Stimulated activated CD8-positive, alpha-beta memory T cell treated with anti-CD3 and anti-CD28 coated beads, Interleukin-2, amount 100 ng/mL, for 1 hour (primary cell): ENCODE measurements at regions not wholly inside any gene's neighbourhood (a gene's known extent, or its start where the extent isn't known, plus 50 kb on each side); places are given as distances from the start of the nearest gene placed in this dataset.
"Not testable (repeated sequence)": the region's sequence is repeated elsewhere in the genome, so short reads cannot be mapped to it uniquely, and the experiment has no call there.

Experiments used
- DNase-seq, 2 donors: peaks; one replicate each; pipeline ENCODE4 v3.0.0-alpha.2; 2020; ENCODE audit warnings: low read depth in 2 of 2

- peak; percentile 1 to 15 for DNase-seq
Measured at GRCh38 chr7:80018941-80019808, 115.5 kb upstream of the GNAI1 start.

GRCh38 chr7:80017101-80017698 is 117.4 kb upstream of the GNAI1 start:
- DNase-seq: no peak

DNA sequence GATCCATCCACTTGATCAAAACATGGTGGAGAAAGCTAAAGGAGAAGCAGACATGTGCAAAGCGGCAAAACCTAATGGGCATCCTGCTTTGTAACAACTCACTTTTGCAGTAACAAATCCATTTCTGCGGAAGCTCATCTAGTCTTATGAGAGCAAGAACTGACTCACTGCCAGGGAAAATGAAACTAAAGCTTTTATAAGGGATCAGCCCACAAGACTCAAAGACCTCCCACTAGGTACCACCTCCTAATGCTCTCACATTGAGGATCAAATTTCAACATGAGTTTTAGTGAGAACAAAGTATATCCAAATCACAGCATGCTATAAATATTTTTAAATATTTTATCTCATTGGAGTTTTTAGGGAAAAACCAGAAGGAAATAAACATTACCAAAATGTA is 120.1 kb upstream of the GNAI1 start:
- no peak for DNase-seq

DNA sequence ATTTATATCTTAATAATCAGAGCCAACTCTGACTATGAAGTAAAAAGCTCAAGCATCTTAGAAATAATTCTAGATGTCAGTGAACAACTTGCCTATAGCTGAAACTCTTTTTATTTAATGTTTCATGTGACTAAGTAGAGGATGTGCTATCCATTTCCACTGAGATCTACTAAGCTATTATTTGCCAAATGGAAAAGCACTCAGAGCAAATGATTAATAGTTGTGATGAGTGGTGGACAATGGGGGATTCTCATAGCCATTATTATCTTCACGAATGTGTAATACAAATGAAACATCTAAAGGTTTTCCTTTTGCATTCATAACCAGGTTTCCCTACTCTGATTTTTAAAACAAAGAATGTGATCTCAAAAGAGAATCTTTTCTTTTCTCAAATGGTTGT is 126.6 kb upstream of the GNAI1 start:
- no peak for DNase-seq

DNA sequence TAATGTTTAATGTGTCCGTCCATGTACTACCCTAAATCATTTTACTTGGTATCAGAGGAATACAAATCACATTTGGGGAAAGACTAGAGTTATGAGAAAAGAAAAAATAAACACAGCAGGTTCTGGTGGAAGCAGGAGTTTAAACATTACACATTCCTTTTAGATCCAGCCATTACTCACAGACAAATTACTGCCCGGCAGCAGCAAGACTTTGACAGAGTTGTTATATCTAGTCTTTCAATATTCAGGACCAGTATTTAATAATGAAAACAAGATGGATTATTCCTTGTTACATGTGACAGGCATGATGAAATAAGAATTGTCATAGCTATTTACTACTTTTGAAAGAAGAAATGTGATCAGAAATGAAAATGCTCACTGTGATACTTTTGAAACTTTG is 131.8 kb upstream of the GNAI1 start:
- DNase-seq: no peak

DNA sequence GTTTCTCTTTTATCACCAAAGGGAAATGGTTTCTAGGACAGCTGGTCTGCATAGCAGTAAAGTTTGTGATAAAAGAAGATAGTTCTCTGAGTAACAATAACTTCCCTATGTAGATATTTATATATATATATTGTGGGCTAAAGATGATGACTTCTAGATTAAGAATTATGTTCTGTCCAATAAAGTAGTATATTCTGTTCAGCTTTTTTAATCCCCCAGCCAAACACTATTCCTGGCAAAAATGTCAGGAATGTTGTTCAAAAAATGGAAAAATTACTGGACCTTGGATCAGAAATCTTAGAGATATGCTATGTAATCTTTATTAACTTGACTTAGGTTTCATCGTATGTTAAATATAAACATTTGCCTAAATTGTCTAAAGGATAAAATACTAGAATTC is 136.3 kb upstream of the GNAI1 start:
- no peak for DNase-seq

DNA sequence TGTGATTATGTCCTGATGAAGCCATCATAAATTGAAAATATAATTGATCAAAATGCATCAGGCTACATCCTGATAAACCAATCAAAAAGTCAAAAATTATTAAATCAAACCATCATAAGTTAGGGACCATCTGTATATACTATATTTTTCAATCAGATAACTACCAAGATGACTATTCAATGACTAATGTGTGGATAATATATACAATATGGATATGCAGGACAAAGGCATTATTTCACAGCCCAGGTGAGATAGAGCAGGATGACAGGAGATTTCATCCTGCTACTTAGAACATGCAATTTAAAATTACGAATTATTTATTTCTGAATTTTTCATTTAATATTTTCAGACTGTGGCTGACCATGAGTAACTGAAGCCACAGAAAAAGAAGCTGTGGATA is 137.3 kb upstream of the GNAI1 start:
- no peak for DNase-seq

- DNase-seq: not testable (repeated sequence)
Measured at GRCh38 chr7:79995741-79996140, 138.9 kb upstream of the GNAI1 start.

DNA sequence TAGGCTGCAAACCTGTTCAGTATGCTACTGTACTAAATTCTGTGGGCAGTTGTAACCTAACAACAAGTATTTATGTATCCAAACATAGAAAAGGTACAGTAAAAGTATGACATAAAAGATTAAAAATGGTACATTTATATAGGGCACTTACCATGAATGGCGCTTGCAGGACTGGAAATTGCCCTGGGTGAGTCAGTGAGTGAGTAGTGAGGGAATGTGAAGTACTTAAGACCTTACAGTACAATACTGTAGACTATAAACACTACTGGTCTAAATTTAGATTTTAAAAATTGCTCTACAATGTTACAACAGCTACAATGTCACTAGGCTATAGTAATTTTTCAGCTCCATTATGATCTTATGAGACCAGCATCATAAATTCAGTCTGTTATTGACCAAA is 146.0 kb upstream of the GNAI1 start:
- no peak for DNase-seq

DNA sequence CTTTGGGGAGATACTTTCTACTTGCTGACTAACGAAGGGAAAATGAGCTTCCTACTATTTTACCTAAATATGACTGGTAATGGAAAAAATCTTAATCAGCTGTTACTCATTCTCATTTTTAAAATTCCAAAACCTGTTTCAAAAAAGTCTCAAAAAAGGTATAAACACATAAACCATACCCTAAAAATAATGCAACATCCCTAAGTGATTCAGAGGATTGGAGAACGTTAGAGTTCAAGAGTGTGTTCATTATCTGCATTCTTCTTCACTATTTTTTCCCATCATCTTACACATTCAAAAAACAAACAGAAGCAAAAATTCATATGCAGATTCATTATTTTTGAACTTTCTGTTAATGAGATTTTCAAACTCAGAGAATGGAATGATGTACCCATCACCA is 150.4 kb upstream of the GNAI1 start:
- no peak for DNase-seq

GRCh38 chr7:79982141-79982770 is 152.4 kb upstream of the GNAI1 start:
- no peak for DNase-seq

- DNase-seq: no peak
Measured at GRCh38 chr7:79980376-79980775, 154.3 kb upstream of the GNAI1 start.

- no peak for DNase-seq
Measured at GRCh38 chr7:79979437-79979836, 155.2 kb upstream of the GNAI1 start.

DNA sequence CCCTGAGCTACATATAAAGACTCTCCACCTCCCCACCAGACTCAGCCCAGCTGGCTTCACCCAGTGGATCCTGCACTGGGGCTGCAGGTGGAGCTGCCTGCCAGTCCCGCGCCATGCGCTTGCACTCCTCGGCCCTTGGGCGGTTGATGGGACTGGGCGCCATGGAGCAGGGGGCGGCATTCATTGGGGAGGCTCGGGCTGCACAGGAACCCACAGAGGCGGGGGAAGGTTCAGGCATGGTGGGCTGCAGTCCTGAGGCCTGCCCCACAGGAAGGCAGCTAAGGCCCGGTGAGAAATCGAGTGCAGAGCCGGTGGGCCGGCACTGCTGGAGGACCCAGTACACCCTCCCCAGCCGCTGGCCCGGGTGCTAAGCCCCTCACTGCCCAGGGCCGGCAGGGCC is 157.2 kb upstream of the GNAI1 start:
- no peak for DNase-seq

- not testable (repeated sequence) for DNase-seq
Measured at GRCh38 chr7:79976711-79977020, 158.0 kb upstream of the GNAI1 start.

DNA sequence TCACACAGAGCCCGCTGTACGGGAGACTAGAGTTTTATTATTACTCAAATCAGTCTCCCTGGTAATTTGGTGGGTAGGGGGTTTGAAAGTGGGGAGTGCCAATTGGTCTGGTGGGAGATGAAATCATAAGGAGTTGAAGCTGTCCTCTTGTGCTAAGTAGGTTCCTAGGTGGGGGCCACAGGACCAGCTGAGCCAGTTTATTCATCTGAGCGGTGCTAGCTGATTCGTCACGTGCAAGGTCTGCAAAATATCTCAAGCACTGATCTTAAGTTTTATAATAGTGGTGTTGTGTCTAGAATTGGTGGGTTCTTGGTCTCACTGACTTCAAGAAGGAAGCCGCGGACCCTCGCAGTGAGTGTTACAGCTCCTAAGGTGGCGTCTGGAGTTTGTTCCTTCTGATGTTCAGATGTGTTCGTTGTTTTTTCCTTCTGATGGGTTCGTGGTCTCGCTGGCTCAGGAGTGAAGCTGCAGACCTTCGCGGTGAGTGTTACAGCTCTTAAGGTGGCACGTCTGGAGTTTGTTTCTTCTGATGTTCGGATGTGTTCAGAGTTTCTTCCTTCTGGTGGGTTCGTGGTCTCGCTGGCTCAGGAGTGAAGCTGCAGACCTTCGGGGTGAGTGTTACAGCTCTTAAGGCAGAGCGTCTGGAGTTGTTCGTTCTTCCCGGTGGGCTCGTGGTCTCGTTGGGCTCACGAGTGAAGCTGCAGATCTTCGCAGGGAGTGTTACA is 158.5 kb upstream of the GNAI1 start:
- DNase-seq: not testable (repeated sequence)

GRCh38 chr7:79973455-79973854 is 161.2 kb upstream of the GNAI1 start:
- DNase-seq: no peak

- no peak for DNase-seq
Measured at GRCh38 chr7:79971058-79971457, 163.6 kb upstream of the GNAI1 start.

DNA sequence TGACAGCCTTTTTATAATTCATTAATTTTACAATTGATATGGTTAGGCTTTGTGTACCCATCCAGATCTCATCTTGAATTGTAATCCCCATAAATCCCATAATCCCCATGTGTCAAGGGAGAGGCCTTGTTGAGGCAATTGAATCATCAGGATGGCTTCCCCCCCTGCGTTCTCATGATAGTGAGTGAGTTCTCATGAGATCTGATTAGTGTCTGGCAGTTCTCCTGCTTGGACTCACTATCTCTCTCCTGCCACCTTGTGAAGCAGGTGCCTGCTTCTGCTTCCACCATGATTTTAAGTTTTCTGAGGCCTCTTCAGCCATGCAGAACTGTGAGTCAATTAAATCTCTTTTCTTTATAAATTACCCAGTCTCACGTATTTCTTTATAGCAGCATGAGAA is 165.7 kb upstream of the GNAI1 start:
- no peak for DNase-seq

DNA sequence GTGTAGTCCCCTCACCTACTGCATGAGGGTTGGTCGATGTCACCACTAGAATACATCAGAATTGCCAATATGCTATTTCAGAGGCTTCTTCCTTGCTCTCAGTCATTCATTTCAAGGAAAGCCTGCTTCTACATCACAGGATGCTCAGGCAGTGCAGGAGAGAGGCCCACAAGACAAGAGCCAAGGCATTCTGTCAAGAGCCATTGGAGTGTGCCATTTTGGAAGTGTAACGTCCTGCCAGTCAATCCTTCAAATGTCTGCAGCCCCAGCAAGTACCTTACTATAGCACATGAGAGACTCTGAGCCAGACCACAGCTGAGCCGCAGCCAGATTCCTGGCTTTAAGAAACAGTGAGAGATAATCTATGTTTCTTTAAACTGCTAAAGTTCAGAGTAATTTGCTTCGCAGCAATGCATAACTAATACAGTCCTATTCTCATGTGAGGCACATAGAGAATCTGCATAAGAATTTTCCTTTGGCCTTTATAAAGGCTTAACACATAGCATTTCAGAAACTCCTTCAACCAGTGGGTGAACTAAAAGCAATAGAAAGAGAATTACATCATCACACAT is 166.5 kb upstream of the GNAI1 start:
- DNase-seq: no peak

DNA sequence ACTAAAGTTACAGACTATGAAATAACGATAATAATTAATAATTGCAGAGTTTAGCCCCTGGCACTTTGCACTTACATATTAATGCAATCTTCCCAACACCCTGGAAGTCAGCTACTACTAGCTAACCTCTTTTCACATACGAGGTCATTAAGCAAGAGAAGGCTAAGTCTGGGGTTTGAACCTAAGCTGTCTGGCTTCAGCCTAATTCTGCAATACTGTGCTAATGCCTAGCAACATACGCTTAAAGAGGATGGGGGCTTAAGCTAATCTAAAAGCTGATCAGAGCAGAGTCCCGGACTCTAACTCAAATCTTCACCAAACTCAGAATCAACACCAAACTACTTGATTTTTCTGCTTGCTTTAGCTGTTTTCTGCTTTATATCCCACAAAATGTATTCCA is 168.7 kb upstream of the GNAI1 start:
- DNase-seq: no peak

DNA sequence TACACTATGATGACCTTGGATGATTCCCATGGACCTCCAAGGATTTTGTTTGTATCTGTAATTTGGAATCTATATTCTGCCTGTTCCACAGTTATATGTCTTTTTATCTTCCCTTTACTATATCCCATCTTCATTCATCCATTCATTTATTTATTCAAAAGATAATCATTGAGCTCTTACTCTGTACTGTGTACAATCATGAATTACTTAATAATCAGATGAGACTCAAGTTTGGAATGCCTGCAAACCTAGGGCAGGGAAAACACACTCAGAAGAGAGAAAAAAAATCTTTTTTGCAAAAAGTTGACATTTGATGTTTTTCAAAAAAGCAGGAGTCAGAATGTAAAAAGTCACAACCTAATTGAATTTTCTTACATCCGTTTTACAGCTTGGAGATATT is 170.2 kb upstream of the GNAI1 start:
- no peak for DNase-seq
